Superior temporal gyrus (tissue), 1 donor: ENCODE measurements at regions not wholly inside any gene's neighbourhood (a gene's known extent, or its start where the extent isn't known, plus 50 kb on each side); places are given as distances from the start of the nearest gene placed in this dataset.

Experiments used
- DNase-seq: peaks from one replicate; pipeline ENCODE4 v3.0.0-alpha.2; 2016; ENCODE audit errors: extremely low spot score

GRCh38 chr3:99373088-99373845 lies 265.1 kb upstream of the COL8A1 start:
- no peak for DNase-seq

GRCh38 chr3:99366663-99367429 lies 271.5 kb upstream of the COL8A1 start:
- no peak for DNase-seq

GRCh38 chr3:99365979-99366378 lies 272.4 kb upstream of the COL8A1 start:
- no peak for DNase-seq

- DNase-seq: no peak
Measured at GRCh38 chr3:99365396-99365795, 273.0 kb upstream of the COL8A1 start.

- no peak for DNase-seq
Measured at GRCh38 chr3:99357131-99357530, 281.3 kb upstream of the COL8A1 start.

- peak; percentile 32 for DNase-seq
Measured at GRCh38 chr3:99356696-99357095, 281.7 kb upstream of the COL8A1 start.

- no peak for DNase-seq
Measured at GRCh38 chr3:99355465-99355864, 282.9 kb upstream of the COL8A1 start.

- no peak for DNase-seq
Measured at GRCh38 chr3:99352811-99353210, 285.6 kb upstream of the COL8A1 start.

GRCh38 chr3:99351122-99351521 lies 287.3 kb upstream of the COL8A1 start:
- DNase-seq: no peak

GRCh38 chr3:99348451-99348850 lies 289.9 kb upstream of the COL8A1 start:
- no peak for DNase-seq

GRCh38 chr3:99344216-99344615 lies 294.2 kb upstream of the COL8A1 start:
- no peak for DNase-seq

GRCh38 chr3:99342383-99342782 lies 296.0 kb upstream of the COL8A1 start:
- no peak for DNase-seq

GRCh38 chr3:99339222-99339621 lies 299.2 kb upstream of the COL8A1 start:
- DNase-seq: no peak

- DNase-seq: no peak
Measured at GRCh38 chr3:99332718-99333117, 305.7 kb upstream of the COL8A1 start.

GRCh38 chr3:99332276-99332675 lies 306.1 kb upstream of the COL8A1 start:
- DNase-seq: no peak

GRCh38 chr3:99330924-99331532 lies 307.4 kb upstream of the COL8A1 start:
- DNase-seq: no peak

GRCh38 chr3:99330281-99330680 lies 308.1 kb upstream of the COL8A1 start:
- no peak for DNase-seq

- no peak for DNase-seq
Measured at GRCh38 chr3:99325402-99325801, 313.0 kb upstream of the COL8A1 start.

GRCh38 chr3:99324636-99325203 lies 313.7 kb upstream of the COL8A1 start:
- no peak for DNase-seq

GRCh38 chr3:99323940-99324339 lies 314.5 kb upstream of the COL8A1 start:
- no peak for DNase-seq

GRCh38 chr3:99322551-99322950 lies 315.8 kb upstream of the COL8A1 start:
- DNase-seq: no peak

GRCh38 chr3:99321261-99321660 lies 317.1 kb upstream of the COL8A1 start:
- DNase-seq: no peak
